Keratinocyte (primary cell): ENCODE measurements at regions not wholly inside any gene's neighbourhood (a gene's known extent, or its start where the extent isn't known, plus 50 kb on each side); places are given as distances from the start of the nearest gene placed in this dataset.

Experiments used
- CTCF ChIP-seq, 3 experiments: IDR thresholded peaks in 1 of 3; conservative IDR thresholded peaks in 1 of 3; optimal IDR thresholded peaks in 1 of 3; 2 replicates in 2 of 3; 3 replicates in 1 of 3; pipeline versions ENCODE3 to v1.5.1; 2011; ENCODE audit warnings: low read length in 3 of 3, mild to moderate bottlenecking in 3 of 3, moderate library complexity in 2 of 3, control low read depth in 1 of 3, inconsistent platforms in 1 of 3; ENCODE audit not compliant: insufficient read depth in 2 of 3; ENCODE audit errors: extremely low read depth in 1 of 3
- EZH2 ChIP-seq: IDR thresholded peaks from one replicate; pipeline ENCODE4 v1.6.1; 2012; ENCODE audit warnings: inconsistent platforms, mild to moderate bottlenecking, low read length, moderate library complexity

- TF ChIP-seq CTCF (optimal IDR thresholded peaks at IDR 0.05 in 1 of 3, IDR thresholded peaks at IDR 0.05 in 1 of 3, conservative IDR thresholded peaks at IDR 0.05 in 1 of 3; ENCODE audit: extremely low read depth in 1 of 3, insufficient read depth in 2 of 3, low read length in 3 of 3) (no peak), EZH2 (no peak)
Measured at GRCh38 chr2:176589825-176590440, 320.7 kb downstream of the MTX2 start.
